ENCODE measurements at regions not wholly inside any gene's neighbourhood (a gene's known extent, or its start where the extent isn't known, plus 50 kb on each side); places are given as distances from the start of the nearest gene placed in this dataset.

GRCh38 chr6:14966096-14966905 is 279.6 kb upstream of the JARID2 start (continued):
- TF ChIP-seq KLF6 (CRISPR knock-in tag; IDR thresholded peaks at IDR 0.05) (no peak), PITX1 (CRISPR knock-in tag; IDR thresholded peaks at IDR 0.05) (no peak), ZC3H4 (CRISPR knock-in tag; IDR thresholded peaks at IDR 0.05; ENCODE audit: borderline replicate concordance) (no peak), TBX3 (IDR thresholded peaks at IDR 0.05; ENCODE audit: borderline replicate concordance) (no peak), ONECUT2 (CRISPR knock-in tag; IDR thresholded peaks at IDR 0.05) (no peak), PHF20 (CRISPR knock-in tag; IDR thresholded peaks at IDR 0.05) (no peak), PAF1 (CRISPR knock-in tag; IDR thresholded peaks at IDR 0.05) (no peak)
- TF ChIP-seq, protein P1, sequence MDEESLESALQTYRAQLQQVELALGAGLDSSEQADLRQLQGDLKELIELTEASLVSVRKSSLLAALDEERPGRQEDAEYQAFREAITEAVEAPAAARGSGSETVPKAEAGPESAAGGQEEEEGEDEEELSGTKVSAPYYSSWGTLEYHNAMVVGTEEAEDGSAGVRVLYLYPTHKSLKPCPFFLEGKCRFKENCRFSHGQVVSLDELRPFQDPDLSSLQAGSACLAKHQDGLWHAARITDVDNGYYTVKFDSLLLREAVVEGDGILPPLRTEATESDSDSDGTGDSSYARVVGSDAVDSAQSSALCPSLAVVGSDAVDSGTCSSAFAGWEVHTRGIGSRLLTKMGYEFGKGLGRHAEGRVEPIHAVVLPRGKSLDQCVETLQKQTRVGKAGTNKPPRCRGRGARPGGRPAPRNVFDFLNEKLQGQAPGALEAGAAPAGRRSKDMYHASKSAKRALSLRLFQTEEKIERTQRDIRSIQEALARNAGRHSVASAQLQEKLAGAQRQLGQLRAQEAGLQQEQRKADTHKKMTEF (CRISPR knock-in tag; IDR thresholded peaks at IDR 0.05), result no peak

- in situ Hi-C loops (cut with HindIII; ENCODE audit: extremely low pct_ligation_motif_present, low pct_unique_long_range_greater_than_20kb) (no loop called here), intact Hi-C loops (cut with micrococcal nuclease; ENCODE audit: unreplicated experiment) (no loop called here)
- Histone ChIP-seq H3K9ac (ENCODE audit: insufficient read depth, low read depth, low read length) (no peak overlapping the region), H3K27me3 (ENCODE audit: control insufficient read depth in 1 of 2, insufficient read depth in 2 of 2, low read length in 2 of 2) (no peaks in the 10 kb centered on the region), H3K27ac (ENCODE audit: extremely low read length, insufficient read depth, low read length) (no peak overlapping the region), H4K20me1 (ENCODE audit: insufficient read depth, low read length) (no peaks in the 10 kb centered on the region), H2AFZ (ENCODE audit: low read length) (no peak overlapping the region), H3K4me1 (ENCODE audit: insufficient read depth, low read length) (no peaks in the 10 kb centered on the region), H3K36me3 (replicated peaks in 1 of 2; ENCODE audit: control insufficient read depth in 1 of 2, insufficient read depth in 2 of 2, low read length in 2 of 2) (no peaks in the 10 kb centered on the region), H3K4me3 (replicated peaks in 1 of 3; ENCODE audit: insufficient read depth in 1 of 3, low read depth in 2 of 3, low read length in 3 of 3) (no peak overlapping the region), H3K9me3 (ENCODE audit: low read length) (no peaks in the 10 kb centered on the region), H3K4me2 (ENCODE audit: low read depth, low read length) (no peak overlapping the region), H3K79me2 (ENCODE audit: insufficient read depth, low read length) (no peaks in the 10 kb centered on the region)
- CTCF ChIA-PET (ENCODE audit: low intra/inter-chr PET ratio, low total read pairs), result no interaction called here
- FAIRE-seq (no peak), ATAC-seq (no peak), DNase-seq (ENCODE audit: low spot score) (no peak)
- BruUV-seq (replicated peaks), result no TSS peak
- POLR2A ChIA-PET, result no interaction called here
- 22% methylated on average over 5 of the region's 5 CpGs for WGBS (ENCODE audit: low lambda C conversion rate)
- no peak for TF ChIP-seq LCORL (IDR thresholded peaks at IDR 0.05)
- TF ChIP-seq LCORL (CRISPR knock-in tag; IDR thresholded peaks at IDR 0.05), result no peak
- no peak for TF ChIP-seq MTA3 (CRISPR knock-in tag; IDR thresholded peaks at IDR 0.05)
- no peak for TF ChIP-seq POGZ (CRISPR knock-in tag; IDR thresholded peaks at IDR 0.05)
- TF ChIP-seq FOSL2 (CRISPR knock-in tag; IDR thresholded peaks at IDR 0.05), result no peak
- TF ChIP-seq ZKSCAN8 (CRISPR knock-in tag; IDR thresholded peaks at IDR 0.05; ENCODE audit: borderline replicate concordance), result no peak
- TF ChIP-seq, protein P2, sequence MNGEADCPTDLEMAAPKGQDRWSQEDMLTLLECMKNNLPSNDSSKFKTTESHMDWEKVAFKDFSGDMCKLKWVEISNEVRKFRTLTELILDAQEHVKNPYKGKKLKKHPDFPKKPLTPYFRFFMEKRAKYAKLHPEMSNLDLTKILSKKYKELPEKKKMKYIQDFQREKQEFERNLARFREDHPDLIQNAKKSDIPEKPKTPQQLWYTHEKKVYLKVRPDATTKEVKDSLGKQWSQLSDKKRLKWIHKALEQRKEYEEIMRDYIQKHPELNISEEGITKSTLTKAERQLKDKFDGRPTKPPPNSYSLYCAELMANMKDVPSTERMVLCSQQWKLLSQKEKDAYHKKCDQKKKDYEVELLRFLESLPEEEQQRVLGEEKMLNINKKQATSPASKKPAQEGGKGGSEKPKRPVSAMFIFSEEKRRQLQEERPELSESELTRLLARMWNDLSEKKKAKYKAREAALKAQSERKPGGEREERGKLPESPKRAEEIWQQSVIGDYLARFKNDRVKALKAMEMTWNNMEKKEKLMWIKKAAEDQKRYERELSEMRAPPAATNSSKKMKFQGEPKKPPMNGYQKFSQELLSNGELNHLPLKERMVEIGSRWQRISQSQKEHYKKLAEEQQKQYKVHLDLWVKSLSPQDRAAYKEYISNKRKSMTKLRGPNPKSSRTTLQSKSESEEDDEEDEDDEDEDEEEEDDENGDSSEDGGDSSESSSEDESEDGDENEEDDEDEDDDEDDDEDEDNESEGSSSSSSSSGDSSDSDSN (CRISPR knock-in tag; IDR thresholded peaks at IDR 0.05), result no peak
- no peak for TF ChIP-seq ZNF180 (CRISPR knock-in tag; IDR thresholded peaks at IDR 0.05; ENCODE audit: borderline replicate concordance, low read depth)
- no peak for TF ChIP-seq ZNF160 (CRISPR knock-in tag; IDR thresholded peaks at IDR 0.05)
- TF ChIP-seq, protein P3, sequence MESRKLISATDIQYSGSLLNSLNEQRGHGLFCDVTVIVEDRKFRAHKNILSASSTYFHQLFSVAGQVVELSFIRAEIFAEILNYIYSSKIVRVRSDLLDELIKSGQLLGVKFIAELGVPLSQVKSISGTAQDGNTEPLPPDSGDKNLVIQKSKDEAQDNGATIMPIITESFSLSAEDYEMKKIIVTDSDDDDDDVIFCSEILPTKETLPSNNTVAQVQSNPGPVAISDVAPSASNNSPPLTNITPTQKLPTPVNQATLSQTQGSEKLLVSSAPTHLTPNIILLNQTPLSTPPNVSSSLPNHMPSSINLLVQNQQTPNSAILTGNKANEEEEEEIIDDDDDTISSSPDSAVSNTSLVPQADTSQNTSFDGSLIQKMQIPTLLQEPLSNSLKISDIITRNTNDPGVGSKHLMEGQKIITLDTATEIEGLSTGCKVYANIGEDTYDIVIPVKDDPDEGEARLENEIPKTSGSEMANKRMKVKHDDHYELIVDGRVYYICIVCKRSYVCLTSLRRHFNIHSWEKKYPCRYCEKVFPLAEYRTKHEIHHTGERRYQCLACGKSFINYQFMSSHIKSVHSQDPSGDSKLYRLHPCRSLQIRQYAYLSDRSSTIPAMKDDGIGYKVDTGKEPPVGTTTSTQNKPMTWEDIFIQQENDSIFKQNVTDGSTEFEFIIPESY (CRISPR knock-in tag; IDR thresholded peaks at IDR 0.05), result no peak
- TF ChIP-seq ZNF30 (CRISPR knock-in tag; IDR thresholded peaks at IDR 0.05), result no peak
Measured at GRCh38 chr6:14966906-14967711, 278.8 kb upstream of the JARID2 start.

Data from HepG2 (cell line).